Trophoblast cell (in vitro differentiated cells and primary cell): ENCODE measurements at regions not wholly inside any gene's neighbourhood (a gene's known extent, or its start where the extent isn't known, plus 50 kb on each side); places are given as distances from the start of the nearest gene placed in this dataset.

Source experiments
- DNase-seq, 2 donors: peaks; one replicate each; pipeline ENCODE4 v3.0.0-alpha.2; 2016
- H2AFZ ChIP-seq: 2 replicates; pipeline ENCODE4 v1.6.1; 2013; ENCODE audit warnings: low read length, moderate library complexity, mild to moderate bottlenecking; ENCODE audit not compliant: insufficient read depth, poor library complexity
- H2AK5ac ChIP-seq: 2 replicates; pipeline ENCODE4 v1.6.1; 2013; ENCODE audit warnings: mild to moderate bottlenecking, low read length
- H2BK120ac ChIP-seq: 2 replicates; pipeline ENCODE4 v1.6.1; 2013; ENCODE audit warnings: low read length, mild to moderate bottlenecking, moderate library complexity; ENCODE audit not compliant: insufficient read depth, poor library complexity
- H2BK12ac ChIP-seq: 2 replicates; pipeline ENCODE4 v1.6.1; 2013; ENCODE audit warnings: mild to moderate bottlenecking, low read length, moderate library complexity
- H2BK5ac ChIP-seq: 2 replicates; pipeline ENCODE4 v1.6.1; 2013; ENCODE audit warnings: low read length, low read depth, moderate library complexity, mild to moderate bottlenecking; ENCODE audit not compliant: poor library complexity
- H3K14ac ChIP-seq: 2 replicates; pipeline ENCODE4 v1.6.1; 2013; ENCODE audit warnings: mild to moderate bottlenecking, low read length
- H3K18ac ChIP-seq: 2 replicates; pipeline ENCODE4 v1.6.1; 2013; ENCODE audit warnings: mild to moderate bottlenecking, low read length
- H3K23ac ChIP-seq: 2 replicates; pipeline ENCODE4 v1.6.1; 2013; ENCODE audit warnings: low read length
- H3K27ac ChIP-seq: 2 replicates; pipeline ENCODE4 v1.5.1; 2013; ENCODE audit warnings: low read depth, mild to moderate bottlenecking, inconsistent platforms, low read length, moderate library complexity
- H3K27me3 ChIP-seq: 2 replicates; pipeline ENCODE4 v1.6.1; 2013; ENCODE audit warnings: inconsistent platforms, mild to moderate bottlenecking, low read length, moderate library complexity; ENCODE audit not compliant: insufficient read depth
- H3K36me3 ChIP-seq, 2 experiments: 1 replicate in 1 of 2; 2 replicates in 1 of 2; pipeline ENCODE4 v1.6.1; 2013; ENCODE audit warnings: low read length in 2 of 2, mild to moderate bottlenecking in 2 of 2, moderate library complexity in 1 of 2; ENCODE audit not compliant: insufficient read depth in 2 of 2, control insufficient read depth in 1 of 2
- H3K4ac ChIP-seq: 2 replicates; pipeline ENCODE4 v1.6.1; 2013; ENCODE audit warnings: low read depth, mild to moderate bottlenecking, low read length, moderate library complexity
- H3K4me1 ChIP-seq, 2 experiments: 1 replicate in 1 of 2; 2 replicates in 1 of 2; pipeline ENCODE4 v1.6.1; 2013; ENCODE audit warnings: low read length in 2 of 2, mild to moderate bottlenecking in 2 of 2, moderate library complexity in 1 of 2; ENCODE audit not compliant: insufficient read depth in 2 of 2, control insufficient read depth in 1 of 2
- H3K4me2 ChIP-seq: 2 replicates; pipeline ENCODE4 v1.6.1; 2013; ENCODE audit warnings: inconsistent platforms, mild to moderate bottlenecking, low read length, moderate library complexity
- H3K4me3 ChIP-seq: 2 replicates; pipeline ENCODE4 v1.5.1; 2013; ENCODE audit warnings: mild to moderate bottlenecking, low read depth, low read length, inconsistent platforms
- H3K79me1 ChIP-seq: one replicate; pipeline ENCODE4 v1.6.1; 2013; ENCODE audit warnings: low read length
- H3K79me2 ChIP-seq: 2 replicates; pipeline ENCODE4 v1.6.1; 2013; ENCODE audit warnings: low read length, mild to moderate bottlenecking; ENCODE audit not compliant: control insufficient read depth, insufficient read depth, poor library complexity
- H3K9ac ChIP-seq: 2 replicates; pipeline ENCODE4 v1.6.1; 2013; ENCODE audit warnings: mild to moderate bottlenecking, low read length
- H3K9me3 ChIP-seq: 2 replicates; pipeline ENCODE4 v1.6.1; 2013; ENCODE audit warnings: low read depth, mild to moderate bottlenecking, control low read depth, inconsistent platforms, low read length; ENCODE audit not compliant: insufficient read depth
- H4K12ac ChIP-seq: 2 replicates; pipeline ENCODE4 v1.6.1; 2013; ENCODE audit warnings: low read depth, mild to moderate bottlenecking, low read length, moderate library complexity
- H4K8ac ChIP-seq: 2 replicates; pipeline ENCODE4 v1.6.1; 2013; ENCODE audit warnings: low read depth, mild to moderate bottlenecking, low read length, moderate library complexity
- H4K91ac ChIP-seq: one replicate; pipeline ENCODE4 v1.6.1; 2013; ENCODE audit warnings: low read depth, mild to moderate bottlenecking, low read length, moderate library complexity
- WGBS: extraction: QIAGEN DNeasy Blood & Tissue Kit; methylation state at CpG from one replicate; pipeline ENCODE4 v1.1.7; 2013; ENCODE audit warnings: missing lambda C conversion rate; ENCODE audit not compliant: insufficient read length, insufficient coverage; ENCODE audit errors: extremely low coverage; 5-methylcytosine and 5-hydroxymethylcytosine counted together

- no peak overlapping the region for H2AFZ ChIP-seq
- H3K9ac ChIP-seq, result no peak overlapping the region
- no peaks in the 10 kb centered on the region for H3K79me2 ChIP-seq
- H3K9me3 ChIP-seq, result no peaks in the 10 kb centered on the region
- H3K27me3 ChIP-seq, result no peaks in the 10 kb centered on the region
- H3K23ac ChIP-seq, result no peak overlapping the region
- no peak overlapping the region for H3K27ac ChIP-seq
- H2AK5ac ChIP-seq, result no peak overlapping the region
- H4K91ac ChIP-seq, result no peak overlapping the region
- H3K4me3 ChIP-seq, result no peak overlapping the region
- no peak overlapping the region for H4K12ac ChIP-seq
- no peak overlapping the region for H2BK12ac ChIP-seq
- no peak overlapping the region for H3K4ac ChIP-seq
- no peaks in the 10 kb centered on the region for H3K36me3 ChIP-seq
- H3K4me2 ChIP-seq, result no peak overlapping the region
- no peaks in the 10 kb centered on the region for H3K79me1 ChIP-seq
- H2BK120ac ChIP-seq, result no peak overlapping the region
- H2BK5ac ChIP-seq, result no peak overlapping the region
- H3K4me1 ChIP-seq, result no peaks in the 10 kb centered on the region
- no peak overlapping the region for H4K8ac ChIP-seq
- no peak overlapping the region for H3K18ac ChIP-seq
- DNase-seq, result no peak
- no peak overlapping the region for H3K14ac ChIP-seq
These were observed 1699.8 kb downstream of the EFNA5 start for GRCh38 chr5:105970919-105971318.

GRCh38 chr5:105968981-105969380, 1701.8 kb downstream of the EFNA5 start:
- H2BK12ac ChIP-seq, result no peak overlapping the region
- no peak overlapping the region for H4K12ac ChIP-seq
- H3K23ac ChIP-seq, result no peak overlapping the region

GRCh38 chr5:105963696-105964255, 1707.0 kb downstream of the EFNA5 start:
- H3K27ac ChIP-seq, result no peak overlapping the region
- H3K27me3 ChIP-seq, result no peaks in the 10 kb centered on the region
- no peak overlapping the region for H4K8ac ChIP-seq
- H3K79me2 ChIP-seq, result no peaks in the 10 kb centered on the region
- H3K79me1 ChIP-seq, result no peaks in the 10 kb centered on the region
- H3K23ac ChIP-seq, result no peak overlapping the region
- no peak overlapping the region for H2AK5ac ChIP-seq
- H3K18ac ChIP-seq, result no peak overlapping the region
- no peaks in the 10 kb centered on the region for H3K36me3 ChIP-seq
- H3K9me3 ChIP-seq, result no peaks in the 10 kb centered on the region
- no peak overlapping the region for H4K12ac ChIP-seq
- no peak overlapping the region for H2BK120ac ChIP-seq
- no peak for DNase-seq
- no peak overlapping the region for H2BK5ac ChIP-seq
- WGBS, result no CpG with 5 or more reads among the region's 2 CpGs
- no peak overlapping the region for H3K4me2 ChIP-seq
- H3K14ac ChIP-seq, result no peak overlapping the region
- H3K4me1 ChIP-seq, result no peaks in the 10 kb centered on the region
- H4K91ac ChIP-seq, result no peak overlapping the region
- no peak overlapping the region for H3K4me3 ChIP-seq
- no peak overlapping the region for H3K4ac ChIP-seq
- no peak overlapping the region for H2AFZ ChIP-seq
- H3K9ac ChIP-seq, result no peak overlapping the region
- H2BK12ac ChIP-seq, result no peak overlapping the region

More at GRCh38 chr5:105968981-105969380, 1701.8 kb downstream of the EFNA5 start:
- Histone ChIP-seq H3K4ac (no peak overlapping the region), H3K27me3 (no peaks in the 10 kb centered on the region), H3K36me3 (no peaks in the 10 kb centered on the region), H3K9me3 (no peaks in the 10 kb centered on the region), H4K8ac (no peak overlapping the region), H3K79me2 (no peaks in the 10 kb centered on the region), H3K27ac (no peak overlapping the region), H2AFZ (no peak overlapping the region), H3K79me1 (no peaks in the 10 kb centered on the region), H3K9ac (no peak overlapping the region), H2AK5ac (no peak overlapping the region), H3K18ac (no peak overlapping the region), H3K14ac (no peak overlapping the region), H2BK120ac (no peak overlapping the region), H2BK5ac (no peak overlapping the region), H3K4me1 (no peaks in the 10 kb centered on the region), H3K4me3 (no peak overlapping the region), H3K4me2 (no peak overlapping the region), H4K91ac (no peak overlapping the region)
- no CpG with 5 or more reads among the region's 3 CpGs for WGBS
- peak in 1 of 2 donors; percentile 21 for DNase-seq

- no peak overlapping the region for H3K27ac ChIP-seq
- H3K18ac ChIP-seq, result no peak overlapping the region
- H3K4me1 ChIP-seq, result no peaks in the 10 kb centered on the region
- no peaks in the 10 kb centered on the region for H3K36me3 ChIP-seq
- no peak overlapping the region for H3K4me2 ChIP-seq
- H4K8ac ChIP-seq, result no peak overlapping the region
- no peak overlapping the region for H3K9ac ChIP-seq
- H3K4ac ChIP-seq, result no peak overlapping the region
- no peak overlapping the region for H4K12ac ChIP-seq
- no peak overlapping the region for H2AK5ac ChIP-seq
- no peak overlapping the region for H3K14ac ChIP-seq
- no peak overlapping the region for H4K91ac ChIP-seq
- no peaks in the 10 kb centered on the region for H3K79me1 ChIP-seq
- no peak overlapping the region for H2BK120ac ChIP-seq
- no peak for DNase-seq
- H3K79me2 ChIP-seq, result no peaks in the 10 kb centered on the region
- no peak overlapping the region for H3K23ac ChIP-seq
- WGBS, result no CpG with 5 or more reads among the region's 2 CpGs
- H2BK12ac ChIP-seq, result no peak overlapping the region
- no peaks in the 10 kb centered on the region for H3K9me3 ChIP-seq
- H2AFZ ChIP-seq, result no peak overlapping the region
- H3K4me3 ChIP-seq, result no peak overlapping the region
- H3K27me3 ChIP-seq, result no peaks in the 10 kb centered on the region
- H2BK5ac ChIP-seq, result no peak overlapping the region
These were observed 1709.2 kb downstream of the EFNA5 start for GRCh38 chr5:105961572-105961971.
